Uterus (tissue), 3 donors: ENCODE measurements at regions not wholly inside any gene's neighbourhood (a gene's known extent, or its start where the extent isn't known, plus 50 kb on each side); places are given as distances from the start of the nearest gene placed in this dataset.

Experiments used
- DNase-seq, 2 donors: peaks; one replicate each; pipeline ENCODE4 v3.0.0-alpha.2; 2019 to 2020
- H3K27ac ChIP-seq, 2 donors: fragments of 200-600 bp; sonication (generic); 1 replicate in 1 of 2; 2 replicates in 1 of 2; pipeline ENCODE4 v1.5.1; 2016 to 2018
- H3K27me3 ChIP-seq, 2 donors: fragments of 200-600 bp; sonication (generic); one replicate each; pipeline ENCODE4 v1.5.1; 2018 to 2019; ENCODE audit warnings: control low read depth in 1 of 2
- H3K36me3 ChIP-seq, 2 donors: fragments of 200-600 bp; sonication (generic); one replicate each; pipeline ENCODE4 v1.5.1; 2019; ENCODE audit warnings: control low read depth in 1 of 2
- H3K4me1 ChIP-seq, 2 donors: fragments of 200-600 bp; sonication (generic); one replicate each; pipeline ENCODE4 v1.5.1; 2018 to 2019; ENCODE audit warnings: control low read depth in 1 of 2
- H3K4me3 ChIP-seq, 2 donors: fragments of 200-600 bp; sonication (generic); 1 replicate in 1 of 2; 2 replicates in 1 of 2; pipeline ENCODE4 v1.5.1; 2018 to 2019; ENCODE audit warnings: mild to moderate bottlenecking in 1 of 2
- H3K9me3 ChIP-seq, 2 donors: fragments of 200-600 bp; sonication (generic); one replicate each; pipeline ENCODE4 v1.5.1; 2019; ENCODE audit warnings: control low read depth in 1 of 2
- CTCF ChIP-seq, 4 experiments: fragments of 200-600 bp in 2 of 4; fragments of 450-650 bp in 2 of 4; sonication (generic) in 2 of 4; IDR thresholded peaks; one replicate each; pipeline ENCODE4 v1.5.1; 2016 to 2019; ENCODE audit warnings: antibody characterized with exemption in 4 of 4, mild to moderate bottlenecking in 2 of 4, moderate library complexity in 1 of 4
- POLR2A ChIP-seq, 2 donors: fragments of 450-650 bp; IDR thresholded peaks; one replicate each; pipeline ENCODE4 v1.6.1; 2016; ENCODE audit warnings: antibody characterized with exemption in 2 of 2, mild to moderate bottlenecking in 1 of 2, moderate library complexity in 1 of 2
- intact Hi-C: fragments of 100-400 bp; cut with DNase I; formaldehyde crosslinking; loops from one replicate; pipeline ENCODE4 v1.15.1; 2023; ENCODE audit warnings: low total_unique reads
- donor health status: DM: yes; HTN: yes; CAD: no.

GRCh38 chr2:182587831-182588230 lies 128.2 kb upstream of the DNAJC10 start:
- no peak for DNase-seq
- H3K36me3 ChIP-seq, result no peaks in the 10 kb centered on the region
- no peaks in the 10 kb centered on the region for H3K9me3 ChIP-seq
- H3K4me3 ChIP-seq, result no peak overlapping the region
- intact Hi-C loops, result no loop called here
- no peaks in the 10 kb centered on the region for H3K27me3 ChIP-seq
- TF ChIP-seq CTCF (IDR thresholded peaks at IDR 0.05), result no peak
- TF ChIP-seq POLR2A (IDR thresholded peaks at IDR 0.05), result no peak
- no peak overlapping the region for H3K27ac ChIP-seq
- H3K4me1 ChIP-seq, result no peaks in the 10 kb centered on the region

GRCh38 chr2:182589121-182589520 lies 126.9 kb upstream of the DNAJC10 start:
- intact Hi-C loops, result no loop called here
- DNase-seq, result no peak

GRCh38 chr2:182591774-182592173 lies 124.3 kb upstream of the DNAJC10 start:
- TF ChIP-seq CTCF (IDR thresholded peaks at IDR 0.05), result no peak
- no peak for TF ChIP-seq POLR2A (IDR thresholded peaks at IDR 0.05)
- no peaks in the 10 kb centered on the region for H3K27me3 ChIP-seq
- DNase-seq, result no peak
- no peaks in the 10 kb centered on the region for H3K4me1 ChIP-seq
- H3K36me3 ChIP-seq, result no peaks in the 10 kb centered on the region
- no peaks in the 10 kb centered on the region for H3K9me3 ChIP-seq
- no peak overlapping the region for H3K4me3 ChIP-seq
- intact Hi-C loops, result no loop called here
- H3K27ac ChIP-seq, result no peak overlapping the region

More at GRCh38 chr2:182589121-182589520, 126.9 kb upstream of the DNAJC10 start:
- TF ChIP-seq POLR2A (IDR thresholded peaks at IDR 0.05), result no peak
- no peak for TF ChIP-seq CTCF (IDR thresholded peaks at IDR 0.05)
- H3K36me3 ChIP-seq, result no peaks in the 10 kb centered on the region
- H3K4me3 ChIP-seq, result no peak overlapping the region
- no peaks in the 10 kb centered on the region for H3K4me1 ChIP-seq
- no peaks in the 10 kb centered on the region for H3K9me3 ChIP-seq
- H3K27ac ChIP-seq, result no peak overlapping the region
- H3K27me3 ChIP-seq, result no peaks in the 10 kb centered on the region

GRCh38 chr2:182592691-182593393 lies 123.2 kb upstream of the DNAJC10 start:
- intact Hi-C loops, result no loop called here
- Histone ChIP-seq H3K9me3 (no peaks in the 10 kb centered on the region), H3K27ac (no peak overlapping the region), H3K27me3 (no peaks in the 10 kb centered on the region), H3K4me3 (no peak overlapping the region), H3K36me3 (no peaks in the 10 kb centered on the region), H3K4me1 (no peaks in the 10 kb centered on the region)
- no peak for DNase-seq
- TF ChIP-seq POLR2A (IDR thresholded peaks at IDR 0.05), result no peak
- TF ChIP-seq CTCF (IDR thresholded peaks at IDR 0.05), result no peak

GRCh38 chr2:182593394-182593975 lies 122.6 kb upstream of the DNAJC10 start:
- Histone ChIP-seq H3K4me1 (no peaks in the 10 kb centered on the region), H3K9me3 (no peaks in the 10 kb centered on the region), H3K27ac (no peak overlapping the region), H3K4me3 (no peak overlapping the region), H3K27me3 (no peaks in the 10 kb centered on the region), H3K36me3 (no peaks in the 10 kb centered on the region)
- intact Hi-C loops, result no loop called here
- no peak for DNase-seq
- TF ChIP-seq CTCF (IDR thresholded peaks at IDR 0.05), result no peak
- TF ChIP-seq POLR2A (IDR thresholded peaks at IDR 0.05), result no peak
